Stimulated activated naive CD8-positive, alpha-beta T cell treated with anti-CD3 and anti-CD28 coated beads, Interleukin-15, Interleukin-2, amounts not matched to agents 100 U/mL and 50 U/mL, for 24 hours (primary cell): ENCODE measurements at regions not wholly inside any gene's neighbourhood (a gene's known extent, or its start where the extent isn't known, plus 50 kb on each side); places are given as distances from the start of the nearest gene placed in this dataset.

Experiments used
- ATAC-seq: fragments of 150-1000 bp; cut with Tn5 transposase; one replicate; pipeline ENCODE4 v1.10.0; 2021
- DNase-seq: peaks from one replicate; pipeline ENCODE4 v3.0.0; 2021

DNA sequence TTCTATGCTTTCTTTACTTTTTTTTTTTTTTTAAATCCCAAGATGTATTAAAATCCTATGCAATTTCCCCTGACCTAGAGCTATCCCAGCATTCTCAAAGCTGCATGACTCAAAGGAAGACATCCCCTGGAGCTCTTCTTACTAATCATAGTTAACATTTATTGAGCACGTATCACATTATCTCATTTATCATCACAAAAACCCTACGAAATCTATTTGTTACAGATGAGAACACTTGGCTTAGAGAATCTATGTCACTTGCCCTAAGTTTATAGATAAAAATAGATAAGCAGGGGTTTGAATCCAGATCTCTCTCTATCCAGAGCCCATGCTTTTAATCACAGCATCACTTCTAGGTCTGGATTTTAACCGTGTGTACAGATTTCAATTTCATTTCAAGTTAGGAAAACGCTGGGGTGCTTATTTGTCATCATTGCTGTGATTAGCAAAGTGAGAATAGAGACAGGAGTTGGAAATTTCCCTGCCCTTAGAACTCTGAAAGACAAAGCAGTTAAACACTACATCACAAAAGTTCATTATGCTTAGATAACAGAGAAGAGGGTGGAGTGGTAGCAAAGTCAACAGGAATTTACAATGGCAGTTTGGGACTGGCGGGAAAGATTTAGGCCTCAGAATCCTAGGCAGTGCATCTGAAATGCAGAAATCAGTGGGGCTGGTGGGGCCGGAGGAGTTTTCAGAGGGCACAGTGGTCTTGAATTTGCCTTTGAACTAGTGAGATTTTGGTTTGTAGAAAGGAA lies 177.7 kb upstream of the FRMD6 start:
- DNase-seq (no peak), ATAC-seq (no peak)

DNA sequence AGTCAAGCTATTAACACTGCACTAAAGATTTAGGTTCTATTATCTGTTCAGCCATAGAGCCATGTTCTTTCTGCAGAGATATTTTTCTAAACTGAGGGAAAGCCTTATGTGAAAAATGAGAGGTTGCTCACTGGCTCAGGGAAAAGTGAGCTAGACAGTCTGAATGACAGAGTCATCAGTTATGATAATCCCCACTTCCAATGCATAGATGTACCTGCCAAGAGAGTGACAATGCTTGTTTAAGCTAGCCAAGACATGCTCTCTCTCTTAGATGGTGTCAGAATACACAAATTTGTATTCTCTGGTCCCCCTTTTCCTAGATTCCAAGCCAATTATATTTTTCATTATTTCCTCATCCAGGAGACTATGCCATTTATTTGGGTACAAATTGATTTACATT lies 176.9 kb upstream of the FRMD6 start:
- DNase-seq, result no peak
- no peak for ATAC-seq

DNA sequence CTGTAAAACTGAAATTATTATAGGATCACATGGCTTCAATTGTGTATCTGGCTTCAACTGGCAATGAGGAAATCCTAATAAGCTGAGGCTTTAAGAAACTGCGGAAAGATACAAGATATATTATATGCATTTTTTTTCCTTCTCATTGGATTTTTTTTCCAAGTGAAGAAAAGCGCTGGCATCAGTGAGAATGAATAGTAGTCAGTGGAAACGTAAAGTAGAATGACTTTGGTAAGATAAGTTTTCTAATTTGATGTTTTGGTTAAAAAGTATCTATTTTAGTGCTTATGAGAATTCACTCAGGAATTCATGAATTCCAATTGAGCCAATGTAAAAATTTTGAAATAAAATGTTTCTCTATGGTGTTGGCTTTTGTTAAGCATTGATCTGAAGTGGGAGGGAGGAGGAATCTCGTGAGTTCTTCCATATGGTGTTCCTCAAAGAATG lies 173.5 kb upstream of the FRMD6 start:
- ATAC-seq (no peak), DNase-seq (no peak)

DNA sequence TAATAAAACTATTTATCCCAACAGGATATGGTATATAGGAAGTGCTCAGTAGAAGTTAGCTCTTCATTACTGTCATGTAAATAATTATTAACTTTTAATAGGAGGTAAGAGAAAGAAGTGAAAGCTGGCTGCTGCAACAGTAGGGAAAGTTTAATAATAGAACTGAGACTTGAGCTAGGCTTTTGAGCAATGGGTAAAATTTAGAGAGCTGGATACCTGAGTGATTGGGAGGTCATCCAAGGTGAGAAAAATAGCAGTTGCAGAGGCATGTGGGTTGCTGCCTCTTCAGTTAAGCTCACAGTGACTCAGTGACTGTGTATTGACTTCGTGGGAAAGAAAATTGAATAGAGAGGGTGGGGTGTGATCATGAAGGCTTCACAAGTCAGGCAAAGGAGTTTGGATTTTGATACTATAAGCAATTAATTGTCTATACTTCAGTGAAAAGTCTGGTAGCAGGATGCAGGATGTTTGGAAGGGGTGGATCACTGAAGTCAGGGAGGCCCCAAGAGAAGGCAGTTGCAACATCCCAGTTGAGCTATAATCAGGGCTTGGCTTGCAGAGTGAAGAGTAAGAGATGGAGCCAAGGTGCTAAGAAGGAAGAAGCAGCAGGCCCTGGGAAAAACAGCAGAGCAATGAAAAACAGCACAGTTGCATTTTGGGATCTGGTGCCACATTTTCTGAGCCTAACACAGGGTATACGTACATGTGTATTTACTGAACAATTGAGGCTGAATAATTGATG lies 172.0 kb upstream of the FRMD6 start:
- ATAC-seq (no peak), DNase-seq (no peak)

DNA sequence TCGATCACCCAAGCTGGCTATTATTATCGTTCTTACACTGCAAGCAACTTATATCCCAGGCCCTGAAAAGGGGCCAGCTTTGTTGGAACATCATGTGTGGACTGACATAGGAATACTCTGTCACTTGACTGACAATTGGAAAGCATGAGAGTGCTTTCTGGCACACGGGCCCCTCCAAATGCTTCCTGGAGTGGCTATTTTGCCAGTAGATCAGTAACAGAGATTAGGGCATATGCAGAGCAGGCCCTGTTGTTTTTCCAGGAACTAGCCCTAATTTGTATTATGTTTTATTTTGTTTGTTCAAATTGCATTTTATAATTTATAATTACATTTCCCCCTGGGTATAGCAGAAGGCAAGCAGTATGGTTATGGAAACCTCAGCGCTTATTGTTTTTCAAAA lies 170.1 kb upstream of the FRMD6 start:
- DNase-seq (no peak), ATAC-seq (no peak)

DNA sequence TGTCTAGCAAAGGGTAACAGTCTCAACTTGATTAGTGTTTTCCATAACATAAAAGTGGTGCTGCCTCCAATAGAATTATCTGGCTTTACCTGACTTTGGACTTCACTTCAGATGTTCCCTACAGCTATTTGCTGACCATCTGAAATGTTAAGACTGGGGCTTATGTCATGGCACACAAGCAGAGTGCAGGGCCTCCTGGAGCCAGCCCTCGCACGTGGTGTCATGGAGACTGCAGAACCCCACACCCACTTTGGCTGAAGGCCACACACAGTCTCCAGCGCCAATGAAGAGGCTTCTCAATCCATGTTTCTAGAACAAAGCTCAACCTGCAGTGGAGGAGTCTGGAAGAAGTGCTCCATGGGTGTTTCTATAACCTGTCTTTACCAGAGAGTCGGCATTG lies 169.6 kb upstream of the FRMD6 start:
- ATAC-seq, result no peak
- no peak for DNase-seq

DNA sequence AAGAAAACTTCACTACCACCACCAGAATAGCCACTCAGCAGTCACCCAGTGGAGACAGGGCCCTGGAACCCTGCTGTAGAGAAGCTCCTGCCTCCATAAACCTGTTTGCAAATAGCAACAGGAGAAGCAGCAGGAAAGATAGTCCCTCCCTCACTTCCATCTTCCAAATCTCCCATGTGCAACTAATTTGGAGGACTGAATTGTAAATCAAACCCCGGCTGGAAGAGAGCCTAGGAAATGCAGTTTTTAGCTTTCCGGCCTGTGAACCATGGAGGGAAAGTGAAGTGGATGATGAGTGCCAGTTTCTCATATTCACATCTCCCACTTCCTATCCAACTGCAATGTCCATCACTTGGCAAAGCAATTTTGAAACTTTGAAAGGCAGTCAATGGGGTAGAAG lies 167.2 kb upstream of the FRMD6 start:
- ATAC-seq (no peak), DNase-seq (no peak)

DNA sequence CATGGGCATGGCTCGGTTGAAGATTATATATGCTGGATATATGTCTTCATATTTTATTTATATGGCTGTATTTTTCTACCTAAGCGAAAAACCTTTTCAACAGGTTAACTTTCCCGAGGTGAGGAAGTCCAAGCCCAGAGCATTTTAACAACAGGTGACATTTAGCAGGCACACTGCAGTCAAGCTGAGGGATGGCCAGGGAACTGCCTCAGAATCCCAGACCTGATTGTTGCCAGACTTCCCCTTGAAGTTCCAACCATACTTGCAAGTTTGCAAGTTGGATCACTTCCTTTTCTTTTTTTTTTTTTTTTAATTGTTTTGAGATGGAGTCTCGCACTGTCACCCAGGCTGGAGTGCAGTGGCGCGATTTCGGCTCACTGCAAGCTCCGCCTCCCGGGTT lies 166.0 kb upstream of the FRMD6 start:
- no peak for DNase-seq
- ATAC-seq, result no peak

DNA sequence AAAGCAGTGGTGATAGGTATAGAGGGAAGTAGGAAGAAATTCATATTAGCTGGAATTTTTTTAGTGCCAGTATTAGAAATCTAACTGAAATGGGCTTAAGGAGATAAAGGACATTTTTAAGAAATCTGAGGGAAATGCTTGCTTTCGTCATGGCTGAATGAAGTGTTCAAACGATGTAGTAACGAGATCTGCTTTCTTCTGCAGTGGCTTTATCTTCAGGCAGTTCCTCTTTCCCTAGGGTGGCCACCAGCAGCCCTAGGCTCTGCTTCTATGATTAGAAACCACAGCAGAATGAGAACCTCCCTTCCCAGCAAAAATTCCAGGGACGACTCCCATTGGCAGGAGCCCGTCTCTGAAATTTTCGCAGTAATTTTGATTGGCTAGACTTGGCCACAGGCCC lies 163.9 kb upstream of the FRMD6 start:
- DNase-seq (no peak), ATAC-seq (no peak)

DNA sequence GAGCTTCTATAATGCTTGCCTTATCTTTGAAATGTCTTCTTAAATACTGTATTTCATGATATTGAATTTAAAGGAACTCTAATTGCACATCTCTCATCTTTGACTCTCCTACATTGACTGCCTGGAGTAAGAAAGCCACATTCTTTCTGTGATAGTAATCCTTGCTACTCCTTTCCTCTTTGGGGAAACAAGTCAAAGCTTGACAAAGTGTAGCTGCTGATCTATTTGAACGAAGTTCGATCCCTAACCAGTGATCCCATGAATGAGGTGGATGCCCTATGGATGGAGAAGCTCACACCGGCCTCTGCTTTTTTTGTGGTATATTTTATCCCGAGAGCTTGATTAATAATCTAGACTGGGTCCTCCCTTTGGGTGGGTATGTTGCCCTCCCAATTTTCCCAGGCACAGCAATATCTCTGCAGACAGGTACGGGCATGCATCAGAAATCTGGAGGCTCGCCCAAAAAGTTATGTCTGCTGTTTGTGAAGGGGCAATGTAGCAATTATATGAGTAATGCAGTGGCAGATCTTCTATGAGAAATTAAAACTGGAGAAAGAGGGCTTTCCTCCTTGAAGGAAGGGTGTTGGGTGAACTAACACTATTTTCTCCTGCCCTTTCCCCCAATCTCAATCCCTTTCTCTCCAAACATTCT lies 163.0 kb upstream of the FRMD6 start:
- DNase-seq, result no peak
- no peak for ATAC-seq

DNA sequence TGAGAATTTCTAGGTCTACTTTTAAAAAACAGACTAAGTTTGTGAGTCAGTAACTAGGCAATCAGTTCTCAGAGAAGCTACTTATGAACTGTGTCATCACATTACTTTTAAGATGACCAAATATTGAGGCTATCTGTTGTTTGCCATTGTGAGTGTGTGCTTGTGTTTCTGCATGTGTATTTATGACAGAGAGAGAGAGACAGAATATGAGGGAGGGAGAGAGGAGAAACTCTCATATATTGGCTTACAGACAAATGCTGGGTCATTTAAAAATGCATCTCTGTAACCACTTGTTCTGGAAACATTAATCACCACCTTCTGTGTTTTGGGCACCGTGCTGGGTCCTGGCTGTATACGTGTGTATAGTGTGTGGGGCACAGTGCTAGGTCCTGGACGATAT lies 161.5 kb upstream of the FRMD6 start:
- no peak for DNase-seq
- ATAC-seq, result no peak

DNA sequence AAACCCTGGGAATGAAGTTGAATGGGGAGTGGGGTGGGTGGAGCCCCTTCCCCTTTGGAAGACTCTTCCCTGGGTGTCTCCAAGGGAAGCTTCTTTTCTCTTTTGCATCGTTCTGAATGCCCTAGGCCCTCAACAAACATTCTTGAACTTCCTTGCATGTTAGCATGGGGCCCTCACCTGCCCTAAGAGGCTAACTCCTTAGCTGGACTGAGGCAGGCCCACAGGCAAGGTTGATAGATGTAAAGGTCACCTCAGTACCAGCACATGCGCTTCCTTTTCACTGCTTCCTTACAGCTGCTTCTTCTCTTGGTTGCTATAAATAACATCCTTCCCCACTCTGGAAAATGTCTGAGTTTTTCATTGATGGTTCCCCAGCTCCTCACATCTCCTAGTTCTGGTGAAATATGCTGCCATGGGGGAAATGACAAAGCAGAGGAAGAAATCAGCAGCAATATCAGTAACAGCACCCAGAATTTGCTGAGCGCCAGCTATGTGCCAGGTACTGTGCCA lies 160.6 kb upstream of the FRMD6 start:
- DNase-seq (no peak), ATAC-seq (no peak)

DNA sequence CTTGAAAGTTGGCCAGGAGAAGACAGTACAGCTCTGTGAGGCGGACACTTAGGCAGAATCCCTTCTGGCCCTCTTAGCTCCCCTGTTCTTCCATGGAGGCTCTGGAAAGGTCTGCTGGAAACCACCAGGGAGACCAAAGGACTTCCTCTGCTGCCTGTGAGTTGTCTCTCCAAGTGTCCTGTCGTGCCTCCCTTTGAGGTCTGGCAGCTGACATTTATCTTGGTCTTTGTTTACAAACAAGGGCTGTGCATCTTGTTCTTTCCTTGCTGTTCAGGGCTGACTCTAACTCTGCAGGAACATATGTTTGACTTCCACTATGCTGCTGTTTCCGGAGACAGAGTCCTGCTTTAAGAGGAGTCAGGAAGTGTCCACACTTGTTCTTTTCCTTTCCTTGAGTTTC lies 159.9 kb upstream of the FRMD6 start:
- no peak for ATAC-seq

DNA sequence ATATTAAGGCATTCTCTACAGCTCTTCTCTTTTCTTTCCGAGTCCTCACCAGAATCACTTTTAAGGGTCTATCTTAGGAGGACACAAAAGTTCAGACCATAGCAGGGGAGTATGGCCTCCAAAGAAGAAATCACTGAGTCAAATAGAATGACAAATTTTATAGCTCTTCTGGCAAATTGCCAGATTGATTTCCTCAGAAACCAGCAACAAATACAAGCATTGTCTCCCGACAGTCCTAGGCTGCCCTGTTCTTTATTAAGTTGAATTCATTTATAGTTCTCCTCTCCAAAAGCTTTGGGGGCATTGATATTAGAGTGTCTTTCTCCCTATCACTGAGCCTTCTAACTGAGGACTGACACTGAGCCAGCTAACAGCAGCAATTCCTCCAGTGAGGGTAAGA lies 156.4 kb upstream of the FRMD6 start:
- DNase-seq (no peak), ATAC-seq (no peak)

More for the DNA sequence above, 159.9 kb upstream of the FRMD6 start:
- DNase-seq, result no peak

DNA sequence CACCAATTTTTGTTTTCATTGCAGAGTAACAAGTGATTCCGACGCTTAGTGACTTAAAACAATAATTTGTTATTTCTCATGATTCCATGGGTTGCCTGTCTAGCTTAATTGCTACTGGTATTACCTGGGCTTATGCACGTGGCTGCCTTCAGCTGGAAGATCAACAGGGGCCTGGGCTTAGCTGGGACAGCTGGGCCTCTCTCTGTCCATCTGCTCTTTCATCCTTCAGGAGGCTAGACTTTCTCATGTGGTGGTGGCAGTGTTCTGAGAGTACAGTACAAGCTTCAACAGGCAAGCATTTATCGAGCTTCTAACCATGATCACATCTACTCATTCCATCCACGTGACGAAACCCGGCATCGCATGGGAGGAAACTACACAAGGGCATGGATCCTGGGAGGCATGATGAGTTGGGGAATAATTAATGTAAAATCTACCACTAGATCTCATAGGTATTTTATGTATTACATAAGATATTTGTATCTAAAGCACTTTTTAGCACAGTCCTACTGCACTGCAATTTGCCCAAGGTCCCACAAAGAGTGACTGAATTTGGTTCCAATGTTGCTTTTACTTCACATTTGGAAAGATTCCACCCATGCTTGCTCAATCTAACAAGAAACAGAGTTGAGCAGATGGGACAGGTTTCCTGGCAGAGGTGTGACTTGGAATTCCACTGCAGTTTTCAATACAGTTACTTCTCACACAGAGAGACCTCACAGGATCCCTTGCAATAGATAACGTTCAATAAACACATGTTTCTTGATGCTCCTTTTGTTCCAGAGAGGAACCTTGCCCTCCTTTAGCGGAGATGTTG lies 153.1 kb upstream of the FRMD6 start:
- ATAC-seq (no peak), DNase-seq (no peak)

DNA sequence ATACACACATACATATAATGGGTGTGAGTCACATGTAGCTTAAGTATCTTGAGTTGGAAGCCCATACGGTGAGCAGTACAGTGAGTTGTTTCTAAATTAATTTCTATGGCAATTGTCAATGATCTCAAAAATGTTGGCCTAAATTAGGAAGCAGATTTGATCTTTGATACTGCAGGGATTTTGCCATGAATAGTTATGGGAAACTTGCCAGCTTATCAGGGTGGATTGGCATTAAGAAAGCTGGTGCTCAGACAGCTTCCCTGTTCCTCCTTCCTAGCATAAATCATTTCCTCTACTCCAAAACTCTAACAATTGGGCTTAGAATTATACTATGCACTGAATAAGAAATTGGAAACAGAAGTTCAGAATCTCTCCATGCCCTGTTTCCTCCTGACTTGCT lies 150.9 kb upstream of the FRMD6 start:
- DNase-seq, result no peak
- no peak for ATAC-seq

DNA sequence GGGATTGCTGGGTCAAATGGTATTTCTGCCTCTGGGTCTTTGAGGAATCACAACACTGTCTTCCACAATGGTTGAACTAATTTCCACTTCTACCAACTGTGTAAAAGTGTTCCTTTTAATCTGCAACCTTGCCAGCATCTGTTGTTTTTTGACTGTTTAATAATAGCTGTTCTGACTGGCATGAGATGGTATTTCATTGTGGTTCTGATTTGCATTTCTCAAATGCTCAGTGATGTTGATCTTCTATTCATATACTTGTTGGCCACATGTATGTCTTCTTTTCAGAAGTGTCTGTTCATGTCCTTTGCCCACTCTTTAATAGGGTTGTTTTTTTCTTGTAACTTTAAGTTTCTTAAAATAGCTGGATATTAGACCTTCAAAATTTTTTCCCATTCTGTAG lies 150.0 kb upstream of the FRMD6 start:
- DNase-seq (no peak), ATAC-seq (no peak)

DNA sequence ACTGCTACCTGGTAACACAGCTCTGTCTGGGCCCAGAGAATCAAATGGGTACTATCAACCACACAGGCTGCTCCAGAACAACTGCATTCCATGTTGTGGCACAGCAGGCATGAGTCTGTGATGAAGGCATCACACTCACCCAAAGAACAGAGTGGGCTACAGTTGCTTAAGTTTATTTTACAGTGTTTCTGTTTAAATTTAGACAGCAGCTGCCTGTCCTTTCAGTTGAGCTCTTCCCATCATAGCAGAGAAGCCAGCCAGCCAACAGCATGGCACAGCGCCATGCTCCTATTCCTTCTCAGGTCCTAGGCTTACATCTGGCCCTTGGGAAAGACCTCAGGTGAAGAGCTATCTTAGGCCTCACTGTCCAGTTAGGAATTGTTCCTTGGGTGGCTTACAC lies 147.0 kb upstream of the FRMD6 start:
- ATAC-seq, result no peak
- DNase-seq, result no peak

DNA sequence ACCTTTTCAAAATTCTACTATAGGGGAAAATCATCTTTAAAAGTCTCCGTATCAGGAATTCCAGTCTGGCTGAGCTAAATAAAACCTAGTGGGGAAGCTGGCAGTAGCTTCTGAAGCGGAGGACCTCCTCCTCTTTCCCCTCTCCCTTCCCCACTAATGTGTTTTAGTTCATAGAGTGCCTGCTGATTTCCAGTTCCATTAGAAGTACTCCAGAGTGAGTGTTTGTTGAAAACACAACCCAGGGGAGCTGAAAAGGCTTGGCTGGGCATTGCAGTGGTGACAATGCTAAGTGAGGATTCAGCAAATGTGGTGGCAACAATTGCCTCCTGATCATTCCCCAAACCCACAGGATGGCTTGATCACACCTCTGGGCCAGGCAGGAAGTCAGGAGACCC lies 144.2 kb upstream of the FRMD6 start:
- ATAC-seq, result no peak
- DNase-seq, result no peak

DNA sequence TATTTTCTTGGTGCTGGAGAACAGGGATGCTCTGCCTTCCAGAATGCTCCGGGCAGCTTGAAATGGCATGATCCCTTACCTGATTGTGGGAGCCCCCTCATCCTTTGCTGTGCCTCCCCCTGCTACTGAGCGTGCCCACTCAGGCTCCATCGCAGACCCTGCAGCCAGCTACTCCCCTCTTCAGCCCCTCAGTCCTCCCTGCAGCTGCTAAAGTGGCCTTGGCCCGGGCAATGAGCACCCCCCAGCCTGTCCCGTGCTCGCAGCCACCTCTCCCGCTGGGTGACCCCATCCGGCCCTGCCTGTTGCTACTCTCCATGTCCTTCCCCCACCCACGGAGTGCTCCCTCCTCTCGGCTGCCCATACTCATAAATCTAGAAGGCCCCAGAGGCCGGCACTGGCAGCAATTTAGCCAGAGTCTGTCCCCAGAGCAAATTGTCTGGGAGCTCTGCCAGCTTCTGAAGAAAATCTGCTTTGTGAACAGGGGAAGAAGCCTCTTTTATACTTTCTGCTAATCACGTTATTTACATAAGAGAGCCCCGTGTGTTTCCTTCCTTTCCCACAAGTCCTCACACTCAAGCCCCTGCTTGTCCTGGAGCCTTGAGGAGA lies 143.7 kb upstream of the FRMD6 start:
- no peak for ATAC-seq
- DNase-seq, result no peak

DNA sequence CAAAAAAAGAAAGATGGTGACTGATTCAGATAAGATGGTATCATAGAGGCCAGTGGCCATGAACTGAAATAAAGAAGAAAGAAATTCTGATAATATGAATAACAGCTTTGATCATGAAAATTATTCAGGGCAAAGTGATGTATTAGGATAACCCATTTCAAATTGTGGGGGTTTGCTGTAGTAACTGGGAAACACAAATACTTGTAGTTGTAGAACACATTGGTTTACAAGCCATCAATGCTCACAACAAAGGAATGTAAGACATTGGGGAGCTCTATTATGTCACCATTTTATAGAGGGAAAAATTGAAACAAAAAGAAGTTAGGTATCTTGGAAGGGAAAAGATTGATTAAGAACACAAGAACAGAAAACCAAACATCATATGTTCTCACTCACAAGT lies 140.4 kb upstream of the FRMD6 start:
- ATAC-seq (no peak), DNase-seq (no peak)

DNA sequence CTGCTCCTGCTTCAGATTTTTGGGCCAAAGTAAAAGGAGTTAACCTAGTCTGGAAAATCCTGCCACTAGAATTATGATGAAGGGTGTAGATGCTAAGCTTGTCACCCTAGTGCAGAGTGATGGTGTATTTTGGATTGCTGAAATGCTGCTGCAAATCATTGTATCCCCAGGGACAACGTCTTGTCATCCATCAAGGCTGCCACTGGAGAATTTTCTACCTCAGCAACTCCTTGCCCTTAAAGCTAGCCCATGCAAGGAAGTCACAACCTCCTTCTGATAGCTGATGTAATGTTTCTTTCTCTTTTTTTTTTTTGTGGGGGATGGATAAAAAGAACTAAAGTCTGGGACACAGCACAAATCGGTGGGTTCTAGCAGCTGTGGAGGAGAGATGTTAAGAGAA lies 139.4 kb upstream of the FRMD6 start:
- DNase-seq, result no peak
- ATAC-seq, result no peak
